HG03060 (cell line): ENCODE measurements at regions not wholly inside any gene's neighbourhood (a gene's known extent, or its start where the extent isn't known, plus 50 kb on each side); places are given as distances from the start of the nearest gene placed in this dataset.

Source experiments
- ATAC-seq: cut with Tn5 transposase; IDR thresholded peaks from one replicate; pipeline ENCODE4 v1.9.1; 2021; ENCODE audit warnings: low read depth, moderate number of reproducible peaks; ENCODE audit not compliant: unreplicated experiment

- no peak for ATAC-seq
Observed at GRCh38 chr2:18910843-18911242, 321.5 kb upstream of the NT5C1B start.

GRCh38 chr2:18907937-18908336 lies 318.6 kb upstream of the NT5C1B start:
- ATAC-seq, result no peak

GRCh38 chr2:18907508-18907907 lies 318.1 kb upstream of the NT5C1B start:
- no peak for ATAC-seq

- ATAC-seq, result peak; percentile 86
Observed at GRCh38 chr2:18903750-18904149, 314.4 kb upstream of the NT5C1B start.

GRCh38 chr2:18901242-18901641 lies 311.9 kb upstream of the NT5C1B start:
- no peak for ATAC-seq

- no peak for ATAC-seq
Observed at GRCh38 chr2:18900691-18901141, 311.3 kb upstream of the NT5C1B start.

- ATAC-seq, result no peak
Observed at GRCh38 chr2:18899725-18900124, 310.4 kb upstream of the NT5C1B start.

- no peak for ATAC-seq
Observed at GRCh38 chr2:18898271-18898670, 308.9 kb upstream of the NT5C1B start.

GRCh38 chr2:18896125-18896764 lies 306.9 kb upstream of the NT5C1B start:
- ATAC-seq, result no peak

GRCh38 chr2:18891600-18892345 lies 302.4 kb upstream of the NT5C1B start:
- ATAC-seq, result no peak

GRCh38 chr2:18889565-18890332 lies 300.4 kb upstream of the NT5C1B start:
- no peak for ATAC-seq

GRCh38 chr2:18885457-18885856 lies 296.1 kb upstream of the NT5C1B start:
- no peak for ATAC-seq

- no peak for ATAC-seq
Observed at GRCh38 chr2:18883616-18884456, 294.5 kb upstream of the NT5C1B start.

GRCh38 chr2:18871430-18871829 lies 282.1 kb upstream of the NT5C1B start:
- no peak for ATAC-seq

GRCh38 chr2:18870307-18870706 lies 280.9 kb upstream of the NT5C1B start:
- ATAC-seq, result no peak

- ATAC-seq, result no peak
Observed at GRCh38 chr2:18861951-18862350, 272.6 kb upstream of the NT5C1B start.

- no peak for ATAC-seq
Observed at GRCh38 chr2:18860179-18860578, 270.8 kb upstream of the NT5C1B start.

- ATAC-seq, result no peak
Observed at GRCh38 chr2:18856765-18857164, 267.4 kb upstream of the NT5C1B start.

- ATAC-seq, result no peak
Observed at GRCh38 chr2:18855027-18855426, 265.7 kb upstream of the NT5C1B start.

GRCh38 chr2:18849841-18850578 lies 260.6 kb upstream of the NT5C1B start:
- ATAC-seq, result peak; percentile 72
